IMR-90 (cell line): ENCODE measurements at regions not wholly inside any gene's neighbourhood (a gene's known extent, or its start where the extent isn't known, plus 50 kb on each side); places are given as distances from the start of the nearest gene placed in this dataset.

ENCODE experiments used
- ATAC-seq: fragments of 200-7000 bp; cut with Tn5 transposase; 2 replicates; pipeline ENCODE4 v1.9.1; 2020; ENCODE audit warnings: low read depth, mild to moderate bottlenecking, moderate library complexity
- BruUV-seq: library from RNA; stranded (reverse); fragments of 400-500 nt; replicated peaks from 2 replicates; lab custom pipeline; 2021; lab: Mats Ljungman, UMichigan
- CTCF ChIA-PET: fragments of 300-600 bp; formaldehyde crosslinking; extraction: SDS; loops from one replicate; lab custom pipeline; 2021; ENCODE audit warnings: antibody characterized with exemption; lab: Yijun Ruan, JAX
- POLR2A ChIA-PET: fragments of 300-600 bp; sonication (Branson Sonifier 250); formaldehyde crosslinking; loops from one replicate; lab custom pipeline; 2022; ENCODE audit warnings: antibody characterized with exemption; ENCODE audit not compliant: unreplicated experiment; lab: Charles Lee
- DNase-seq: peaks from one replicate; pipeline ENCODE4 v3.0.0; 2013
- H2AFZ ChIP-seq: replicated peaks from 2 replicates; pipeline ENCODE3; 2013; ENCODE audit warnings: low read length, mild to moderate bottlenecking; ENCODE audit not compliant: poor library complexity
- H2AK5ac ChIP-seq: 2 replicates; pipeline ENCODE4 v1.6.1; 2013; ENCODE audit warnings: low read depth, low read length, inconsistent platforms
- H2AK9ac ChIP-seq: replicated peaks from 2 replicates; pipeline ENCODE3; 2013; ENCODE audit warnings: mild to moderate bottlenecking, low read depth, low read length, moderate library complexity; ENCODE audit not compliant: poor library complexity
- H2BK120ac ChIP-seq: 2 replicates; pipeline ENCODE4 v1.6.1; 2013; ENCODE audit warnings: low read depth, low read length, inconsistent platforms
- H2BK15ac ChIP-seq: 3 replicates; pipeline ENCODE4 v1.6.1; 2013; ENCODE audit warnings: low read depth, low read length, inconsistent platforms
- H2BK20ac ChIP-seq: 2 replicates; pipeline ENCODE4 v1.6.1; 2013; ENCODE audit warnings: low read depth, mild to moderate bottlenecking, inconsistent platforms, low read length, moderate library complexity
- H2BK5ac ChIP-seq: 2 replicates; pipeline ENCODE4 v1.6.1; 2013; ENCODE audit warnings: mild to moderate bottlenecking, low read depth, low read length, inconsistent platforms; ENCODE audit not compliant: poor library complexity, severe bottlenecking
- H3K14ac ChIP-seq: replicated peaks from 2 replicates; pipeline ENCODE4 v1.6.1; 2013; ENCODE audit warnings: low read depth, low read length, inconsistent platforms
- H3K18ac ChIP-seq: 2 replicates; pipeline ENCODE4 v1.6.1; 2013; ENCODE audit warnings: low read depth, low read length, control low read depth
- H3K23ac ChIP-seq: 2 replicates; pipeline ENCODE4 v1.6.1; 2013; ENCODE audit warnings: low read depth, low read length, inconsistent platforms
- H3K27ac ChIP-seq: 2 replicates; pipeline ENCODE4 v1.5.1; 2013; ENCODE audit warnings: mild to moderate bottlenecking, control low read depth, low read length; ENCODE audit not compliant: insufficient read depth
- H3K27me3 ChIP-seq: 2 replicates; pipeline ENCODE4 v1.6.1; 2013; ENCODE audit warnings: low read length; ENCODE audit not compliant: control insufficient read depth, insufficient read depth
- H3K36me3 ChIP-seq: 2 replicates; pipeline ENCODE4 v1.6.1; 2013; ENCODE audit warnings: low read length, mixed read lengths; ENCODE audit not compliant: control insufficient read depth, insufficient read depth
- H3K4ac ChIP-seq: 2 replicates; pipeline ENCODE4 v1.6.1; 2013; ENCODE audit warnings: low read depth, low read length, inconsistent platforms
- H3K4me1 ChIP-seq: 2 replicates; pipeline ENCODE4 v1.6.1; 2013; ENCODE audit warnings: low read length, mixed read lengths; ENCODE audit not compliant: control insufficient read depth, insufficient read depth
- H3K4me2 ChIP-seq: 2 replicates; pipeline ENCODE4 v1.6.1; 2013; ENCODE audit warnings: low read depth, mild to moderate bottlenecking, control low read depth, low read length, moderate library complexity
- H3K4me3 ChIP-seq: 2 replicates; pipeline ENCODE4 v1.5.1; 2013; ENCODE audit warnings: low read depth, mild to moderate bottlenecking, control low read depth, low read length, moderate library complexity; ENCODE audit not compliant: insufficient read depth
- H3K56ac ChIP-seq: 2 replicates; pipeline ENCODE4 v1.6.1; 2013; ENCODE audit warnings: low read length, inconsistent platforms; ENCODE audit not compliant: insufficient read depth; ENCODE audit errors: extremely low read depth
- H3K79me1 ChIP-seq, 2 experiments: 2 replicates each; pipeline ENCODE4 v1.6.1; 2013; ENCODE audit warnings: low read length in 2 of 2, inconsistent platforms in 1 of 2, low read depth in 1 of 2
- H3K9ac ChIP-seq: 2 replicates; pipeline ENCODE4 v1.6.1; 2013; ENCODE audit warnings: low read depth, low read length, control low read depth
- H3K9me1 ChIP-seq: 2 replicates; pipeline ENCODE4 v1.6.1; 2013; ENCODE audit warnings: low read length, inconsistent platforms; ENCODE audit not compliant: insufficient read depth
- H3K9me3 ChIP-seq: 2 replicates; pipeline ENCODE4 v1.6.1; 2013; ENCODE audit warnings: low read length; ENCODE audit not compliant: control insufficient read depth, insufficient read depth
- H4K20me1 ChIP-seq: 2 replicates; pipeline ENCODE4 v1.6.1; 2013; ENCODE audit warnings: low read length, inconsistent platforms; ENCODE audit not compliant: insufficient read depth
- H4K5ac ChIP-seq: 2 replicates; pipeline ENCODE4 v1.6.1; 2013; ENCODE audit warnings: mild to moderate bottlenecking, low read depth, low read length, control low read depth
- H4K8ac ChIP-seq, 2 experiments: 2 replicates each; pipeline ENCODE4 v1.6.1; 2013; ENCODE audit warnings: low read depth in 2 of 2, low read length in 2 of 2, control low read depth in 1 of 2, inconsistent platforms in 1 of 2
- H4K91ac ChIP-seq: 2 replicates; pipeline ENCODE4 v1.6.1; 2013; ENCODE audit warnings: low read depth, low read length, inconsistent platforms; ENCODE audit not compliant: insufficient read depth
- CTCF ChIP-seq: conservative IDR thresholded peaks from 2 replicates; pipeline ENCODE4 v1.5.1; 2012; ENCODE audit warnings: mild to moderate bottlenecking, low read depth, low read length, improper control_type of control experiment
- MXI1 ChIP-seq: IDR thresholded peaks from 2 replicates; pipeline ENCODE4 v1.6.1; 2012; ENCODE audit warnings: low read depth, mild to moderate bottlenecking, low read length, moderate library complexity, borderline replicate concordance
- POLR2A ChIP-seq: IDR thresholded peaks from 2 replicates; pipeline ENCODE4 v1.6.1; 2012; ENCODE audit warnings: mild to moderate bottlenecking, low read depth, low read length
- RAD21 ChIP-seq: IDR thresholded peaks from 2 replicates; pipeline ENCODE4 v1.6.1; 2012; ENCODE audit warnings: low read length, improper control_type of control experiment
- SMC3 ChIP-seq: fragments of 150-350 bp; IDR thresholded peaks from 2 replicates; pipeline ENCODE4 v1.6.1; 2016; ENCODE audit warnings: low read depth, mild to moderate bottlenecking, antibody characterized with exemption, low read length, moderate library complexity
- WGBS, 2 experiments: methylation state at CpG; one replicate each; pipeline versions ENCODE4 v1.1.5 to v1.1.7; 2013; ENCODE audit warnings: missing lambda C conversion rate in 2 of 2; ENCODE audit not compliant: insufficient read length in 1 of 2; ENCODE audit errors: extremely low coverage in 2 of 2; 5-methylcytosine and 5-hydroxymethylcytosine counted together
- dilution Hi-C: fragments of 300-500 bp; cut with HindIII; formaldehyde crosslinking; loops from one replicate; pipeline ENCODE4 v1.14.3; 2018; ENCODE audit warnings: low sequenced_read_pairs; ENCODE audit not compliant: unreplicated experiment
- in situ Hi-C: fragments of 300-500 bp; cut with MboI; formaldehyde crosslinking; loops from 3 replicates; pipeline ENCODE4 v1.14.3; 2019; ENCODE audit warnings: low sequenced_read_pairs, inconsistent platforms, mixed read lengths
- intact Hi-C: fragments of 100-400 bp; cut with micrococcal nuclease; formaldehyde crosslinking; loops from 2 replicates; pipeline ENCODE4 v1.10.0; 2022

- H3K4me3 ChIP-seq, result no peak overlapping the region
- no peak overlapping the region for H2BK5ac ChIP-seq
- H3K23ac ChIP-seq, result no peak overlapping the region
- no peak overlapping the region for H3K4me2 ChIP-seq
- dilution Hi-C loops (no loop called here), in situ Hi-C loops (no loop called here), intact Hi-C loops (no loop called here)
- no peak overlapping the region for H2AK9ac ChIP-seq
- ChIA-PET CTCF (no interaction called here), POLR2A (no interaction called here)
- no peak overlapping the region for H3K18ac ChIP-seq
- H3K4ac ChIP-seq, result no peak overlapping the region
- no peak overlapping the region for H3K9ac ChIP-seq
- no peaks in the 10 kb centered on the region for H3K36me3 ChIP-seq
- no peak for DNase-seq
- H4K91ac ChIP-seq, result no peak overlapping the region
- H3K14ac ChIP-seq, result no peak overlapping the region
- H2BK15ac ChIP-seq, result no peak overlapping the region
- no peak overlapping the region for H2AK5ac ChIP-seq
- H4K20me1 ChIP-seq, result no peaks in the 10 kb centered on the region
- H3K9me3 ChIP-seq, result peaks cover 13% of the 10 kb centered on the region
- H3K79me1 ChIP-seq, result no peaks in the 10 kb centered on the region
- no peak overlapping the region for H2AFZ ChIP-seq
- 69% methylated on average over 4 of the region's 9 CpGs; no CpG with 5 or more reads in 1 of the 2 experiments for WGBS, 2 experiments
- H4K8ac ChIP-seq, result no peak overlapping the region
- H3K4me1 ChIP-seq, result no peaks in the 10 kb centered on the region
- H2BK120ac ChIP-seq, result no peak overlapping the region
- no peak overlapping the region for H4K5ac ChIP-seq
- no peak for ATAC-seq
- no peaks in the 10 kb centered on the region for H3K9me1 ChIP-seq
- no peak overlapping the region for H3K27ac ChIP-seq
- H2BK20ac ChIP-seq, result no peak overlapping the region
- TF ChIP-seq POLR2A (no peak), CTCF (no peak), SMC3 (no peak), MXI1 (no peak), RAD21 (no peak)
- no peak overlapping the region for H3K56ac ChIP-seq
- BruUV-seq, result no TSS peak
- H3K27me3 ChIP-seq, result no peaks in the 10 kb centered on the region
Measured at GRCh38 chr10:129244298-129244697, 222.7 kb upstream of the MGMT start.
